ENCODE measurements at regions not wholly inside any gene's neighbourhood (a gene's known extent, or its start where the extent isn't known, plus 50 kb on each side); places are given as distances from the start of the nearest gene placed in this dataset.

DNA sequence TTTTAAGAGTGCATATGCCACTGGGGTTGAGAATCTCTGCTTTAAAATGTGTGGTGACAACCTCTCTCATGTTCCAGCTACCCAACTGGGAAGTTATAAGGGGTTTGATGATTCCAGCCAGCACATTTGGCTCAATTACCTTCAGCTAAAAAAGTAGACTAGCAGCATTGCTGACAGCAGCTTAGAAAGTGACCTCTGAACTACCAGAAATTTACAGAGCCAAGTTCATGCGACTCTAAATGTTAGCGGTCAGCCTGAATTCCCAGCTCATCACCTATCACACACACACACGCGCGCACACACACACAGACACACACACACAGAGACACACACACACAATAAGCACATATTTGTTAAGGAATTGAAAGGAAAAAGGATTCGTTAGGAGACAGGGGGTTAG, 377.5 kb downstream of the TMEM167A start:
- DNase-seq (ENCODE audit: low spot score), result no peak

DNA sequence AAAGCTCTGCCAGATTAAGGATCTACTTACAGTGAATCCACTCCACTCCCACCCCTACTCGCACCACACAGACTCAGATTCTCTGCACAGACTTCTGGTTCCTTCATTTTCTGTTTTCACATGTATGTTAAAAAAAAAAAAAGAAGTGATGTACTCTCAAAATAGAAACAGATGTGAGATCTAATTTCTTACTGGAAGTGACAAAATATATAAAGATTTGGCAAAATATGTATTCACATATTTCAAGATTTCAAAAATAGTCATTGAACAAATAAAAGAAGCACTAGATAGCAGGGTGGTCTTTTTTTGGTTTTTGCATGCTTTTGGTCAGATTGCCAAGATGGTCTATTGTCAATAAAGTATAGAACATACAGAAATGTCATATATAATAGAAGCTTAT, 379.2 kb downstream of the TMEM167A start:
- DNase-seq (ENCODE audit: low spot score), result no peak

DNA sequence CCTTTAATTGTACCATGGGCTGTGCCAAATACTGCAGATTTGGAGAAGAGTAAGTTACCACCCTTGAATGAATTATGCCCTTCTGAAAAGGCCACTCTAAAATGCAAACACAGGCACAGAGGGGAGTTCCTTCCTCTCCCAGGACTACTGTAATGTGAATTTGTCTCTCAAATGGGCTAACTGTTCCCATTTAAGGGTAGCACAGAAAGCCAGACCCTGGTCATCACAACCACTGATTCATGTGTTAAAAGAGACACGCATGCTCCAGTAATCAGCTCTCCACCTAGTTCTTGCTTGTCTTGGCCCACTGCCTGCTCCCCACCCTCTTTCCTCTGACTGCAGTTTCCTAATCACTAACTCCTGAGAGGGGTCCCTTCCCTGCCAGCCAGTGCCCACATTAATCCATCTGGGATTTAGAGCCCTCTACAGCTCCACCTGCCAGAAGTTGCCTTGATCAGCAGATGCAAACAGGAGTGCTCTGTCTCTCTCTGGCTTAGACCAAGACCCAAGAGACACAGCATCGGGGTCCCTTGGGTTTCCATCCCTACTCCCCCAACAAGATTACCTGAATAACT, 382.4 kb downstream of the TMEM167A start:
- DNase-seq (ENCODE audit: low spot score), result no peak

DNA sequence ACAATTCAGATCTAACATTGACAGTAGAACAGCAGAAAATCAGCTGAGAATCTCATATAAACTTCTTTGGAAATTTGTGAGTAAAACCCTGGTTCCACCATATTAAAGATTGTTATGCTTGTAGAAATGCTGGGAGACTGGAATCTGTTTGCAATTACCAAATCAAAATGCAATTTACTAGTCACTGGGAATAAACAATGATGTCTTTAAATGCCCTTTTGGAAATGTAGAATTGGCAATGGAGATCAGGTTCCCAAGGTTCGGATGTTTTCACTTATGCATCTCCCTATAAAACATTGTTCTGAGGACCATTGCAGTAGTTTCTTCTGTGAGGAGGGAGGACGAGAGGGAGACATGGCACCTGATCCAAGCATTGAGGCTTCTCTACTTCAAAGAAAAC, 384.4 kb downstream of the TMEM167A start:
- no peak for DNase-seq (ENCODE audit: low spot score)

DNA sequence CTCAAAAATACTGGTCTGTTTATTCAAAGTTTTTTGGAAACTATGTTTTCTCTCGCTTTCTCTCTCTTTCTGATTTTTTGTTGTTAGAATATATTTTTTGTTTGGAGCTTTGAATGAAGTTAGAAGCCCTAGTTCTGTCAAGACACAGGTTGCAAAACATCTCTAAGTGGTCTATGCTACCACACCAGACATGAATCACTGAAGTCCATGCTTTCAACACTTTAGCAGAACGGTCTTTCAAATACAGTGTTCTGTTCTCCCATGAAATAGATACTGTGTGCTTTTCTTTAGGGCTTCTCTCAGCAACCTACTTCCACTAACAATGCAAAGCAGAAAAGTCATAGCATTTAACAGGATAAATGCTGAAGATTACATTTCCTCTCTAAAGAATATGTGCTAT, 392.5 kb downstream of the TMEM167A start:
- no peak for DNase-seq (ENCODE audit: low spot score)

DNA sequence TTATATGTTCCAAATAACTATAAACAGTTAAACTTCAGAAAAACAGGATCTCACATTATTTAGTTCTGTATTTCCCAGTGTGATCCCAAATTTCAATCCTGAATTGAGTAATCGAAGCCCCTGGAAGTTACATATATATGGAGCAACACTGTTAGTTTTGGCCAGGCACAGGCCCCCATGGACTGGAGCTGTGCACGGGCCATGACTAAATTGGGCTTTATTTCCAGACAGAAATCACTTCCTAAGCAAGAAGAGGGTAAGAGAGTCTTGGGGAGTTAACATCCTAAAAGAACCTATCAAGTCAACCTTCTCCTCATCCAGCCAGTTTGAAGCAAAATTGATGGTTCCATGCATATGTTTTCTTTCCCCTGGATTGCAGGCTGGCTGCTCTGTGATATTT, 393.0 kb downstream of the TMEM167A start:
- no peak for DNase-seq (ENCODE audit: low spot score)

DNA sequence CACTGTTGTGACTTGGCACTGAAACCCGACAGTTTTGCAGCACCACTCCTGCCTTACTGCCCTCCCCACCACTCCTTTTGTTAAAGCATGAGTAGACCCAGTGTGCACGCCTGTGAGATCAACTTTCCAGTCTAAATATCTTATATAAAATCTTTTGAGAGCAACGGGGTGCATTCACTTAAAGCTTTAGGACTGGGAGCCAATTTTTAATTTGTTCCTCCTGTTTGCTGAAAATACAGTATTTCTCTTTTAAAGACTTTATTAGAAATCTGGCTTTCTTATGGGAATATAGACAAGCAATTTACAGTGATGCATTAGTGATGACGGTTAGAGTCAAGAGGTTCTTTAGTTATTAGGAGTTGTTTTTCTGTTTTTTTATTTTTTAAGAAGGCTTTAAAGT, 397.5 kb downstream of the TMEM167A start:
- no peak for DNase-seq (ENCODE audit: low spot score)

DNA sequence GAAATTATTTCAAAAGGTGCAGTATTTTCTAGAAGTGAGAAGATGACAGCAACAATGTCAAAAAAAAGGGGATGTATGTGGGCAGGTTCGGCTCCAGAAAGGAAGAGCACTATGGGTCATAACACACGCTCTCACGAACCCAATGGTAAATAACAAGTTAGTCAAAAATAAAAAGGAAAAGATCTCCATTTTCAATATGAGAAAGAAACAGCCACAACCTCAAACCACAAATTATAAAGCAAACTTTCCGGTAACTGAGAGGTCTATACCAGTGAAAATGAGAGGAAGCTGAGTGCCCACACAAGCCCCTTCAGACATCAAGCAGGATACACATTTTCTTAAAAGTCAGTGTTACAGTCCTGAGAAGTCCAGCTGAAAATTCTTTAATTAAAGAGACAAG, 398.5 kb upstream of the RPS23 start:
- DNase-seq (ENCODE audit: low spot score), result peak; percentile 10

DNA sequence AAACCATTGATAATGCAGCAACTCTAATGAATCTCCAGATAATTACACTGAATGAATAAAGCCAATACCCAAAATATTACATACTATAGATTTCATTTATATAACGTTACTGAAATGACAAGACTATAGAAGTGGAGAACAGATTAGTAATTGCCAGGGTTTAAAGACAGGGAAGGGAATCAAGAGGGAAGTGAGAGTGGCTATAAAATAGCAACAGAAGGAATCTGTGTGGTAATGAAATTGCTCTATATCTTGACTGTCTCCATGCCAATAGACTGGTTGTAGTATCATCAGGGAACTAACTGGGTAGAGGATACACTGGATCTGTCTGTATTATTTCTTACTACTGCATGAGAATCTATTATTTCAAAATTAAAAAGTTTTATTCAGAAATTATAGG, 396.5 kb upstream of the RPS23 start:
- DNase-seq (ENCODE audit: low spot score), result no peak

DNA sequence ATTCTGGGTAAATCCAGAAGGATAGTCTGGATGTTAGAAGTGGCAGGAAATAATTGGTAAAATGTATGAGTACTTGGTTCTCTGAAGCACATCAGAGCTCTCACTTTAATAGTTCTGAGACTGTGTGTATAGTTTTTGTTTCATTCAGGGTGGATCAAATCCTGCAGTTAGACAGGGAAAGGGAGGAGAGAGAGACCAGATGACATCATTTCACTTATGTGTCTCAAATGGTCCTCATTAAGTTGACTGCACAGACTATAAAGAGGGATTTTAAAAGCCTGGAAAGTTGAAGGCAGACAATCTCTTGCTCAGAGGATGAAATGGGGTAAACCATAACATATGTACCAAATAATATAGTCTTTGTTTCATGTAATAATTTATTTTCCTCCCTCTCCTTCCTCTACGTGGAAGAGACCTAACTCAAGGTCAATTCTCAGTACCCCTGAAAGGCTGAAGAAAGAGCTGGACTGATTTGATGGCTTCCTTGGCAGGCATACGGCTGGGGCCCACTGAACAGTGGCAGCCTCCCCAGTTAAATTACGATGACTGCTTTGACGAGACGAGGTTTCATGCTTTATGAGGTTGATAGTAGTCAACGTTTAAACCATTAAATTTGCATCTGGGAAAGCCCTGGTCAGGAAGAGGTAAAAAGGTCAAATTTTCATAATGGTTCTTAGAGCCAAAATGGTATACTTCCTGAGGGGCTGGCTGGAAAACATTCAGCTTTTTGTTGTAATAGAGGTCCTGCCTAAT, 395.1 kb upstream of the RPS23 start:
- no peak for DNase-seq (ENCODE audit: low spot score)

DNA sequence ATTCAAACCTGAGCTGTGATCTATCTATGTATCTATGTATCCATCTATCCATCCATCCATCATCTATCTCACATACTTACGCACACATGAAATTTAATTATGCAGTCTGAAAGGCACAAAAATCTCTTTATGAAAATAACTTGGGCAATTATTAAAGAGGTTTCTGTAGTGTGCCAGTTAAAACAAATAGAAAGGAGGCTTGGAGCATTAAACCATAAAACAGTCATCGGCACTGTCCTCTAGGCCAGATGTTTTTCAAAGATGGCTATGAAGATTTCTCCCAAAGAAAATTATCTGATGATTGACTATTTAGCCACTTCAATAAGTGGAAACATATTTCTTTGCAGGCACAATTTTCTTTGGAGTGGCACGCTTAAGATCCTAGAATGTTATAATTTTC, 392.5 kb upstream of the RPS23 start:
- DNase-seq (ENCODE audit: low spot score), result no peak

DNA sequence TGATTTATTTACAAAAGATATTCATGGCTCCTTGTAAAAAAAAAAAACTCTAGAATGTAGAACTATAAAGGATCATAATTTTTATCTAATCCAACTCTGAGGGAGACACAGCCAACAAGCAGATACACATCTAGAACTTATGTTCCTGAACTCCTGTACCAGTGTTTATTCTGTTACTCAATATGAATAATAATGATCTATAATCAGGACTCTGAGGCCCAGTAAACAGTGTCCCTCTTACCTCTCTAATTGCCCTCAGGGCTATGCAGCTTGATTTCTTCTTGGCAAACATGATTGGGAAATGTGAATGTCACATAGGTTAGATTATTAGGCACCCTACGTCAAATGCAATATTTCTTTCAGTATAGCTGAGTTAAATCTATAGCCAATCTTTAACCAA, 391.6 kb upstream of the RPS23 start:
- DNase-seq (ENCODE audit: low spot score), result no peak

DNA sequence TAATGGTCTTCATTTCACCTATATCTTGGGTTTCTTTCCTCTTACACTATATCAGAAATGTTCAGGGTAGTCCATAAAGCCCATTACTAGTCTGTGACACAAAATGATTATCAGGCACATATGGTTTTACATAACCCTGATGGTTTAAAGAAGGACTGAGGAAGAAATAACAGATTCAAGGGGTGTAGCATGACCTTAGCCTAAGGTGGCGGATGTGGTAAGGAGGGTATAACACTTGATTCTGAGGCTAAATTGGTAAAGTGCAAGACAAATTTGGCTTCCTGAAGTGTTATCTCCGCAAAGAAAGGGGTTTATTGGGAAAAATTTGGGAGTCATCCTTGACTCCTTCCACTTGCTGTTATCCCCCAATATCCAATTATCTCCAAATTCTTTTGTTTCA, 388.2 kb upstream of the RPS23 start:
- DNase-seq (ENCODE audit: low spot score), result no peak

DNA sequence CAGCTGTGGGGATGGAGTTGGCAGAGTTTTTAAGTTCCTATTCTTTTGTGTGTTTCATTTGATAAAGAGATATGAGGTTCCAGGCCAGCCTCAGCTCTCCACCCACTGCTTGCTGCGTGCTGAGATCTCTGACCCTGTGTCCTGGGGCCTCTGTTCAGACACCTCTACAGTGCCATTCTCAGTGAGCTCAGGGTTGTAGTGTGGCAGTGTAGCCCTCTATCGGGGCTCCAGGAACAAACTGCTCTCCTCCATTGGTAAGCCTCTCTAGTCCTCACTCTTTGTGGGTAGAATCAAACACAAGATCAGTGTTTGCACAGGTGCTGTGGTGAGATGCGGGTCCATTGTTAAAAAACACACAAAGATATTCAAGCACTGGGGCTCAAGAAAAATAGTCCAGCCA, 386.6 kb upstream of the RPS23 start:
- DNase-seq (ENCODE audit: low spot score), result no peak

DNA sequence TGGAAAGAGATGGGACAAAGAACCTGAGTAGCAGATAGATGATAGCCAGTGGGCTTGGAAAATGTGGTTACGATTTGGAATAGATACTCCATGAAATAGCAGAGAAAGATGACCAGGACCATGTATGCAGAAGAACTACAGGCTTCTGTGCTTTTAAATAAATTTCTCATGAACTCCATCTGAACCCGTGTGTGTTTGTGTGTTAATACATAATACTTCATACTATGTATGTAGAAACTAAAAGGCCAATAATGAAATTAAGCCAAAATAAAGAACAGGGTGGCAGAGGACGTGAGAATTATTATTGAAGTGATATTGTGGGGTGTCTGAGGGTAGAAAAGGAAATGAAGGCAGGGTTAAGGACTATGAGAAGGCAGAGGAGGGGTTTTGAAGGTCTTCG, 385.1 kb upstream of the RPS23 start:
- no peak for DNase-seq (ENCODE audit: low spot score)

DNA sequence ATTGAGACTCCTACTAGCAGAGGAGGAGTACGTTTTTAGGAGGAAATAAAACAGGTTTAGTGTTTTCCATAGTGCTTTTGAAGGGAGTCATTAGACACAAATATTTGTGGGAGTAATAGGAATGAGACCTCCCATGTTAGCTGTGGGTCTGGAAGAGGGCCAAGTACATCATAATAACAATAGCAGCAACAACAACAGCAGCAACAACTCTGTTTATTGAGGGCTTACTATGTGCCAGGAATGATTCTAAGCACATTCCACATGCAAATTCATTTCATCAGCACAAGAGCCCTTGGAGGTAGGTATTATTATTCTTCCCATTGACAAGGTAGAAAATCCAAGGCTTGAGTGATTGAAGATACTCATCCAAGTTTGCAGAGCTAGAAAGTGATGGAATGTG, 384.2 kb upstream of the RPS23 start:
- DNase-seq (ENCODE audit: low spot score), result no peak

DNA sequence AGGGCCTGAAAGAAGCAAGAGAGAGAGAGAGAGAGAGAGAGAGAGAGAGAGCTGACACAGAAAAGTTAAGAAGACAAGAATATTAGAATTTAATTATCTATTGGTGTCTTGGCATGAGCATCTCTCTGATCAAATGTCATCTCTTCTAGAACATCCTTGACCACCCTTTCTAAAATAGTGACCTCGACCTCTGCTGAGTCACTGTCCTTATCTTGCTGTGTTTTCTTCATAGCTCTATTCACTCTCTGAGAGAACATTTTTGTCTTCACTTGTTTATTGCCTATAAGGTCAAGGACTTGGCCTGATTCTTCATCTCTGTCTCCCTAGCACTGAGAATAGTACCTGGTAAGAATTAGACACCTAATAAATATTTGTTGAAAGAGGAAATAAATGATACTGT, 383.8 kb upstream of the RPS23 start:
- no peak for DNase-seq (ENCODE audit: low spot score)

DNA sequence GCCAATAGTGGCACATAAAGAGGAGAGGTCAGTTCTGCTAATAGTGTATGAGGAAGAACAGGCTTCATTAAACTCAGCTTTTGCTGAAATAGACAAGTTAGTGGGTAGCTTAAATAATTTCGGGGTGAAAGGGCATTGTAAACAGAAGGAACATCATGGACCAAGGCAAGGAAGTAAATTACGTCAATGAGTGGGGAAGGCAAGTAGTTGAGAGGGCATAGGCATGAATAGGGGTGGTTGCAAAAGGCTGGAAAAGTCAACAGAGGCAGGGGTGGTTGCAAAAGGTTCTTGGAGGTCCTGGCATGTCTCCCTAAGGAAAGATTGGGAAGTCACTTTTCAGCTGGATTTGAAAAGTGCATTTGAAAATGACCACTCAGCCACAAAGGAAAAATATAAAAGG, 383.3 kb upstream of the RPS23 start:
- DNase-seq (ENCODE audit: low spot score), result no peak

DNA sequence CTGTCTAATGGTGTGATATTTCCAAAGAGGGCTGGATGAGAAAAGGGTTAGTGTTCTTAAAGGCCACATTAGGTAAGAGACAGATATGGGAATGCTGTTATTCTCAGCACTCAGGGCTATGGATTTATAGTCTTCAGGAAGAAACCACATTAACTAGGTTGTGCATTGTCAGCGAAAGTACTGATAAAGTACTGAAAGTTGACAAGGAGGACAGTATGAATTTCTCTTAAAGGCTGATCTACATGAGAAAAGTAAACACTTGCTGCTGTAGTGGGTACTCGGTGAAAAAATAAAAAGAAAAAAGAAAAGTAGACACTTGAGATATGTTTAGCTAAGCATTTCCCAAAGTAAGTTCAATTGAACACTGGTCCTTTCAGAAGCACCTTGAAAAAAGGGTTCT, 381.0 kb upstream of the RPS23 start:
- DNase-seq (ENCODE audit: low spot score), result no peak

DNA sequence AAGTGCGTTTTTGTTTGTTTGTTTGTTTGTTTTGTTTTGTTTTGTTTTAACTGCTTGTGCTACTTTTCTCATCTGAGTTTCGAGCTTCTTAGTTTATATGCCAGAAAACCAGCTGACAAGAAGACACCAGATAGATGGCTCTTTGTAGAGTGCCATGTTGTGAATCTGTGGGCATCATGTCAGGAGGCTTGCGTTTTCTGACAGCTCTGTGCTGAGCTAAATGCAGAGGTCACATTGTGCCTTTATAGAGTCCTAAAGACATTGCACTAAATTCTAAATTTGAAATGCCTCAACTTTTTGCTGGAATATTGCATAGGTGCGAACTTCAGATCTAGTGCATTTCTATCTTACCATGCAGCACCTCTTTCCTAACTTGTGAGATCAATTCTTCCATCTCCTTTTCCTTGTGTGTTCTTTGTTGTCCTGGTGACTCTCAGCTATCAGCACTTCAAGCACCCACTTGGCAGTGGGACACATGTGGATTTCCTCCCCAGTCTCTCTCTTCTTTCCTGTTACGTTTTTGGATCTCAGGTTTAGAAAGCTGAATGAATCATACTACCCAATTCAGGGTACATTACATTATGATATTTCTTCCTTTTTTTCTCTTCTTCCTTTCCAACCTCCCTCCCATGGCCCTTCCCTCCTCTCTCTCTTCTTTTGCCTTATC, 379.0 kb upstream of the RPS23 start:
- DNase-seq (ENCODE audit: low spot score), result no peak

DNA sequence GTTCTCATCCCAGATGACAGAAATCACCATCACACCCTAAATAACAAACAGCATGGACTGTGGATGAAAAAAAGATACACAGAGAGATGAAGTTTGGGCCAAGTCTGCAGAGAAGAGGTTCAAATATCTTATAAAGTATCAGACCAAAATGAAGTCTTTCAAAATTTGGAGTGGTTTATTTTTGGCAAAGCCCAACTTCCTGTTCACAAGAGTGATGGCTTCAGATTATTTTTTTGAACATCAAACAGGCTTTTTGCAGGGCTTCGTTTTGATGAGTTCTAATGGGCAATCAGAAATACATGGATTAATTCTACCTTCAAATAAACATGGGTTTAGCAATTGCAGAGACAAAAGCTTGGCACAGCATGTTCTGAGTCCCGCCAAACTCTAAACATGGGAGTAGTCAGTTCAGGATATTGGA, 378.2 kb upstream of the RPS23 start:
- no peak for DNase-seq (ENCODE audit: low spot score)

DNA sequence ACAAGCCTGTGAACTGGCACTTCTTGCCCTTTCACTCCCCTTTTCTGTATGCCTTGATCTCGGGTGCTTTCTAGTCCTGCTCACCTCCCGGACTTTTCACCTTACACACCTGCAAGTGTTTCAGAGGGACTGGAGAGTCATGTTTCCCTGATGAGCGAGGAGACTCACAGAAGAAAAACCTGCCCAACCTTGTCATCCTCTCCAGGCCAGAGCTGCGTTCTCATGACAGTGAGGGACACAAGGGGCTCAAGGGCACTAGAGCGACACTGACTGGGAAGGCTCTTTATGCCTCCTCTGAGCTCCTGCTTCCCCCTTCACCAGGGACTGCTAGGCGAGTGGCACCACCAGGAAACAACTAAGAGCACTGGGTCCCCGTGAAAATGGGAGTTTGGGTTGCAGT, 376.9 kb upstream of the RPS23 start:
- DNase-seq (ENCODE audit: low spot score), result no peak

DNA sequence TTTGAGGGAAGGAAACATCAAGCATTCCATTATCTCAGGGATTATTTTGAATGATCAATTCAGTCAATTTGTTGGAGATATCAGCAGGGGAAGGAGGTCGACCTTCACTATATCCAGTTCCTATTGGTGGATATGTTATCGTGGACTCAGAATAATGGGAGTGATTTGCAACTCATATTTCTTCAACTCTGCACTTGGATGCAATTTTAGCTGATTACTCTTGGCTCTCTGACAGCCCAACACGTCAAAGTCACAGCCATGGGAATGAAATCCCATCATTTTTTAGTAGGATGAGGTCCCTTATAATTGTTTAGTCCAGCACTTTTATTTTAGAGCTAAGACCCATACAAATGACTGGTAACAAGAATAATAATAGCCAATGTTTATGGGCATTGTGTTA, 371.8 kb upstream of the RPS23 start:
- DNase-seq (ENCODE audit: low spot score), result no peak

DNA sequence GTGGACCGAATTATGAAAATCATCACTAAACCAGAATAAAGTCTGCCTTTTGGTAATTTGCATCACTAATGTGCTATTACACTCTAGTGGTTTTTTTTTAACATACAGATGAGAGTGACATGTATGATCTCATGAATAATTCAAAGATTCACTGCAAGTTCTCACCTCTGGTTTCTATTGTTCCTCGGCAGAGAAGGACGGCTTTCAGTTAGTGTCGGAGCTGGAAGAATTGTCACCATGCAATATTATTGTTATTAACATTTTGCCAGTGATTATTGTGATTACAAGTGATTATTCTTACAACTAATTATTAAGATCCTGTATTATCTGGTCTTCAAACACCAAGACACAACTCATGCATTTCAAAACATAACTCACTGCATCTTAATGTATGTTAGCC, 366.6 kb upstream of the RPS23 start:
- no peak for DNase-seq (ENCODE audit: low spot score)

Data from CD4-positive, alpha-beta T cell treated with Interleukin-2 at 100 ng/mL for 4 hours (primary cell).